ENCODE measurements at regions not wholly inside any gene's neighbourhood (a gene's known extent, or its start where the extent isn't known, plus 50 kb on each side); places are given as distances from the start of the nearest gene placed in this dataset.

GRCh38 chr4:111946800-111947199 is 198.5 kb upstream of the FAM241A start:
- no TSS peak for BruUV-seq (replicated peaks)
- Histone ChIP-seq H3K4me3 (no peak overlapping the region), H2AFZ (ENCODE audit: control insufficient read depth, low read depth, low read length) (no peak overlapping the region), H3K79me2 (ENCODE audit: control insufficient read depth, insufficient read depth, low read length) (no peaks in the 10 kb centered on the region), H3K27me3 (replicated peaks in 1 of 2; ENCODE audit: control insufficient read depth in 2 of 2, insufficient read depth in 2 of 2, low read length in 1 of 2) (no peaks in the 10 kb centered on the region; a peak in 1 of 4 replicates), H3K9me3 (replicated peaks; ENCODE audit: control insufficient read depth, insufficient read depth, low read length) (no peaks in the 10 kb centered on the region), H3K4me2 (ENCODE audit: control insufficient read depth, insufficient read depth) (no peak overlapping the region), H3K4me1 (ENCODE audit: control insufficient read depth, insufficient read depth, low read length) (no peaks in the 10 kb centered on the region), H4K20me1 (ENCODE audit: control insufficient read depth, insufficient read depth) (no peaks in the 10 kb centered on the region), H3K27ac (ENCODE audit: control insufficient read depth, insufficient read depth) (no peak overlapping the region), H3K9ac (ENCODE audit: control insufficient read depth, insufficient read depth, low read length) (no peak overlapping the region), H3K36me3 (ENCODE audit: control insufficient read depth in 2 of 2, insufficient read depth in 2 of 2, low read length in 1 of 2) (no peaks in the 10 kb centered on the region)
- FAIRE-seq (no peak), DNase-seq (ENCODE audit: low read depth, low spot score) (no peak), ATAC-seq (no peak)
- TF ChIP-seq MYB (IDR thresholded peaks at IDR 0.05; ENCODE audit: borderline replicate concordance, low read depth, low read length) = no peak
- no peak for TF ChIP-seq SPI1 (IDR thresholded peaks at IDR 0.05; ENCODE audit: borderline replicate concordance, insufficient read depth, low read depth, low read length)
- no peak for TF ChIP-seq BACH1 (IDR thresholded peaks at IDR 0.05; ENCODE audit: borderline replicate concordance)
- no peak for TF ChIP-seq CUX1 (IDR thresholded peaks at IDR 0.05; ENCODE audit: insufficient replicate concordance, low read depth, low read length)
- TF ChIP-seq RAD21 (IDR thresholded peaks at IDR 0.05; ENCODE audit: insufficient read depth, low read depth, low read length) = no peak
- TF ChIP-seq NBN (IDR thresholded peaks at IDR 0.05) = no peak
- ChIA-PET POLR2A (no interaction called here), SMC1A (ENCODE audit: uncharacterized antibody, unreplicated experiment) (interaction anchor here (1.0 to 8.7 kb wide), 4 partner anchors 14 to 160 kb away, joined by 3 to 289 read pairs (median 46); no protein-coding TSS in a partner anchor), RAD21 (ENCODE audit: unreplicated experiment) (interaction anchor here (4.0 to 8.9 kb wide), 2 partner anchors 13 to 84 kb away, joined by 34 to 214 read pairs; no protein-coding TSS in a partner anchor), CTCF (interaction anchor here (3.8 to 12.1 kb wide), 3 partner anchors 14 to 106 kb away, joined by 37 to 392 read pairs (median 69); no protein-coding TSS in a partner anchor)
- in situ Hi-C loops (cut with MboI) (loop anchor here (5.0 kb wide), 1 partner anchor 86 kb away; no protein-coding TSS in a partner anchor), intact Hi-C loops (cut with micrococcal nuclease; ENCODE audit: unreplicated experiment) (loop anchor here (10.0 kb wide), 1 partner anchor 288 kb away; the partner anchor contains the start of gene AP1AR)
- WGBS (ENCODE audit: insufficient coverage, insufficient replicate concordance, low lambda C conversion rate, missing lambda C conversion rate) = 3% methylated on average over 2 of the region's 2 CpGs
